Left cardiac atrium (tissue), 4 donors: ENCODE measurements at regions not wholly inside any gene's neighbourhood (a gene's known extent, or its start where the extent isn't known, plus 50 kb on each side); places are given as distances from the start of the nearest gene placed in this dataset.
A peak's percentile ranks its signal among the peaks of the same experiment; 100 is the strongest.
"Not testable (repeated sequence)": the region's sequence is repeated elsewhere in the genome, so short reads cannot be mapped to it uniquely, and the experiment has no call there.

Experiments
- ATAC-seq, 2 donors: fragments of 200-7000 bp; cut with Tn5 transposase; one replicate each; pipeline ENCODE4 v1.9.1; 2020; ENCODE audit warnings: mild to moderate bottlenecking in 2 of 2, moderate library complexity in 2 of 2
- DNase-seq: peaks from one replicate; pipeline ENCODE4 v3.0.0-alpha.2; 2020
- intact Hi-C, 2 donors: fragments of 100-400 bp; cut with DNase I; formaldehyde crosslinking; loops; one replicate each; pipeline versions ENCODE4 v1.14.1 to v1.15.1; 2022 to 2023
- donor health status: DM: no; HTN: yes; CAD: no.
- donor health status: DM: no; HTN: yes; CAD: no; lungs with severe emphysema.
- donor health status: DM: yes; HTN: yes; CAD: no.
- donor health status: Dilated cardiomyopathy.

DNA sequence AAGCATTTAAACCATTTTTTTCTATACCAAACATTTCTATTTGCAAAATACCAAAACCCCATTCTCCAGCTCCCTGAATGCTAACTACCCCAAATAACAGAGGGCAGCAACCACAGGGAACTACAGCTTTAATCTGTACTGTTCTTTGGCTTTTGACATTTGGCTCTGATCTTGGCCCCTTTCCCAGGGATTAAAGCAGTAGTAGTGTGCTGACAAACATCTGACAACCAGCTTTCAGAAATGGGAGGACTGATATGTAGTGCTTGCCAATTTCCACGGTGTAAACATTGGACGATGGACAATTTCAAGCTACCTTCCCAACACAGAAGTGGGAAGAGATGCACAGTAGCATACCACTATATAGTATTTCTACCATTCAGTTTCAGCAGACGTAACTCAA, 88.4 kb upstream of the TEAD1 start:
- DNase-seq (no peak), ATAC-seq (peak; percentile 73 to 80)
- intact Hi-C loops: no loop called here

DNA sequence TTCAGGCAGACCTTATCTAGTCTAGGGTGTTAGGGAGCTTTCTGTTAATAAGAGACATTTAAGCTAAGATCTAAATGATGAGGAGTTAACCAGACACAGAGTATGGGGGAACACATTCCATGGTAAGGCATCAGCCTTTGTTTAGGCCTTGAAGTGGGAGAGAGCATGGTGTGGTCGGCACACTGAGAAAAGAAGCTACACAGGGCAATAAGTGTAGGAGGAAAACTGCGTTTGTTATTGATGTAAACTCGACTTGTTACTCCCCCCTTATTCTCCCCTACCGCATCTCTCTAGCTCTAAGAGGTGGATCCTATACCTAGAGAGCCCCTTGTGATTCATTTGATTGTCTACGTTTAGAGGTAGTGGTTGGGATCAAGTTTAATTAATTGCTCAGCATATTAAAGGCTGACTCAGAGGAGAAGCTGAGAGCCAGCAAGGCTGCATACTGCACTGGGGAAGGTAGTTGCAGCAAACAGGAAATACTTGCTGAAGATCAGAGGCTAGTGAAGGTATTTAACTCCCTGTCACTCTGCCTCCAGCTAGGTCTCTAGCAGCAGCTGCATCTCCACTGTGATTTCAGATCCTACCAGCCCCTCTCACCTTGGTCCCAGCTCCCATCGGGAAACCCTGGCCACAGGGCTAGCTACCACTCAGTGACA, 86.8 kb upstream of the TEAD1 start:
- DNase-seq: no peak
- intact Hi-C loops: no loop called here
- peak in 1 of 2 donors; percentile 76 for ATAC-seq

DNA sequence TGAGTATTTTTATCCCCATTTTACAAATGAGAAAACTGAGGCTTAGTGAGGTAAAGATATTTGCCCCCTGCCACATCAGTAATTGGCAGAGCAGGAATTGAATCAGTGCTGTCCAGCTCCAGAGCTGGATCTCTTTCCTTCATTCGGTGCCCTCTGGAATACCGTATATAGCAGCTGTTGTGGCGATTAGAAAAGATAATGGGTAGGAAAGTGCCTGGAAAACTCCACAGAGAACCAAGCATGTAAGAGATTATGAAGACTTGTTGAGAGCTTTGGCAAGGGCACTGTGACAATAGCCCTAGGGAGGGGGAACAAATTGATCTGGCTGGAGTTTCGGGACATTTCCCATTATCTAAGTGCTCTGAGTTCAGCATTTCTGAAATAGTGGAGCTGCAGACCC, 82.5 kb upstream of the TEAD1 start:
- intact Hi-C loops: loop anchor here in 1 of 2 donors (10.0 kb wide), 1 partner anchor 177 kb away; no protein-coding TSS in a partner anchor
- ATAC-seq: peak in 1 of 2 donors; percentile 78
- no peak for DNase-seq

DNA sequence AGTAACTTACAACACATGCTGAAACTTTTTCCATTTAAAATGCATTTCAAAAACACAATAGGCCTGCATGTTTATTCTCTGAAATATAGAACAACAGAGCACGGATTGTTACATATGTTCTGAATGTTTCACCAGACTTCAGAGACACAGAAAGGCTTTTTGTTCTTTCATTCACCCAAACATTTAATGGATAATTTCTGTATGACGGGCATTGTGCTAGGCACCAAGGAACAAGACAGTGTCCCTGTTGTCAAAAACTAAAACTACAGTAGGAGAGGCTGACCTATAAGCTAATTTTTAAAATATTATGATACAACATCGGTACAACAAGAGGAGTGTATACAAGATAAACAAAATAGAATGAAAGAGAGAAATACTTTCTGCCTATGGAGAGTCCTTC, 81.9 kb upstream of the TEAD1 start:
- DNase-seq: no peak
- intact Hi-C loops: loop anchor here in 1 of 2 donors (10.0 kb wide), 1 partner anchor 177 kb away; no protein-coding TSS in a partner anchor

DNA sequence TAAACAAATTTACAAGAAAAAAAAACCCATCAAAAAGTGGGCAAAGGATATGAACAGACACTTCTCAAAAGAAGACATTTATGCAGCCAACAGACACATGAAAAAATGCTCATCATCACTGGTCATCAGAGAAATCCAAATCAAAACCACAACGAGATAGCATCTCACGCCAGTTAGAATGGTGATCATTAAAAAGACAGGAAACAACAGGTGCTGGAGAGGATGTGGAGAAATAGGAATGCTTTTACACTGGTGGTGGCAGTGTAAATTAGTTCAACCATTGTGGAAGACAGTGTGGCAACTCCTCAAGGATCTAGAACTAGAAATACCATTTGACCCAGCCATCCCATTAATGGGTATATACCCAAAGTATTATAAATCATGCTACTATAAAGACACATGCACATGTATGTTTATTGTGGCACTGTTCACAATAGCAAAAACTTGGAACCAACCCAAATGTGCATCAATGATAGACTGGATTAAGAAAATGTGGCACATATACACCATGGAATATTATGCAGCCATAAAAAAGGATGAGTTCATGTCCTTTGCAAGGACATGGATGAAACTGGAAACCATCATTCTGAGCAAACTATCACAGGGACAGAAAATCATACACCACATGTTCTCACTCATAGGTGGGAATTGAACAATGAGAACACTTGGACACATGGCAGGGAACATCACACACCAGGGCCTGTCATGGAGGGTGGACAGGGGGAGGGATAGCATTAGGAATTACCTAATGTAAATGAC, 79.0 kb upstream of the TEAD1 start:
- intact Hi-C loops: loop anchor here in 1 of 2 donors (5.0 to 10.0 kb wide), 2 partner anchors 180 to 297 kb away; no protein-coding TSS in a partner anchor
- not testable (repeated sequence) for DNase-seq, ATAC-seq

More for the DNA sequence above, 81.9 kb upstream of the TEAD1 start:
- ATAC-seq: no peak

DNA sequence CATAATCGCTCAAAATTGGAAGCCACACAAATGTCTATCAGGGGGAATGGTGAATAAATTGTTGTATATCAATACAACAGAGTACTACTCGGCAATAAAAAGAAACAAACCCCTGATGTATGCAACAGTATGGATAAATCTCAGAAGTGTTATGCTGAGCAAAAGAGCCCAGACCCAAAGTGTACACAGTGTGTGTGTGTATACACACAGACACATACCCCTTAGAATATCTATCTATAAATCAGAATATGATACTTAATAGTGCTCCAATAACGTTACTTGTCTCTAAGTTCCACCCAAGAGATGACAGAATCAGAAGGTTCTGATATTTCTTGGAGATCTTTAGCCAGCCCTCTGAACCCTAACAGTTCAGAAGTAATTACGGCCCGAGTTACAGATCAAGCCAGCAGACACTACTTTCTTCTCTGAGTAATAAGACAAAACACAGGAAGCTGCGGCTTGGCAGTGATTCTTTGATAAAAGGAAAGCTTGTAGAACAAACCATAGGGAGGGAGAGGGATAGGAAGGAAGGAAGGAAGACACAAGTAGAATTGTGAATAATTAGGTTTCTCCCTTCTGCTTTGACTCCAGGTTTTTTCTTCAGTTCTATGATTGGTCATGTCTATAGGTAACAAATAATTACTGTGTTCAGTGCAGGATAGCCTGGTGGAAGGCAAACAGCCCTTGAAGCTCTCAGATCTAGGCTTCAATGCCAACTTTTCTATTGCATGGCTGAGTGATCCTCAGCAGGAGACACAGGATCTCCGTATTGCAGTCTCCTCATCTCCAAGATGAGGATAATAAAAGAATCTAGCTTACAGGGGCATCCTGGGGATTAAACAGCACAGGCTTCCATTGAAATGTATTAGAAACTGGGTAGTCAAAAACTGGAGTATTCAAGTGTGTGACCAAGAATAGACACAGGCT, 75.6 kb upstream of the TEAD1 start:
- intact Hi-C loops: loop anchor here in 1 of 2 donors (5.0 to 10.0 kb wide), 2 partner anchors 184 to 294 kb away; no protein-coding TSS in a partner anchor
- ATAC-seq (no peak), DNase-seq (no peak)

DNA sequence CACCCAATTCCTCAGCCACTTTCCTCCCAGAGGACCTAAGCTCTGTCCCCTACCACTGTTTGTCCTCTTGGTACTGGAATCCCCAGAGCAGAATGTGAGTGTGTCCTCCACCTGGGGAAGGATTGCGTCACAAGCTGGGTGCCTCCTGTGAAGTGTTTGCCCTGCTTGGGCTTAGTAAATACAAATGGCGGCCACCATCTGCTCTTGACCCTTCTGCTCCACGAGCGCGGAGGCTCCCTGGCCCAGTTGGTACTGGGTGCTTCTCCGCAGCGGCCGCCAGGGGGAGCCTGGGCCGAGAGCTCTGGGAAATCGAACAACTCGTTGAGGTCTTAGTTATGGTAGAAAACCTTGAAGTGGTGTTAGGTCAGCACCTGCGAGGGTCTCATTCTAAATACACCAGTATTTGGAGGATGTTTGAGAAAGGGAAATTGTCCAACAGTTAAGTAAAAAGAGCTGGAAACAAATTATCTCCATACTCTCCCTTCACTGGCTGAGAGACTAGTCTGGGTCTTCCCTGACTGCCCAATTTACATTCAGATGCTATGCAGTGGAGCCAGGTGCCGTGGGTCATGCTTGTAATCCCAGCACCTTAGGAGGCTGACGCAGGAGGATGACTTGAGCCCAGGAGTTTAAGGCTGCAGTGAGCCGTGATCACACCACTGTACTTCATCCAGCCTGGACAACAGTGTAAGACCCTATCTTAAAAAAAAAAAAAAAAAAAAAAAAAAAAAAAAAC, 74.6 kb upstream of the TEAD1 start:
- intact Hi-C loops: loop anchor here in 1 of 2 donors (5.0 to 10.0 kb wide), 3 partner anchors 73 to 293 kb away; partner anchors contain the start of gene TEAD1
- ATAC-seq (peak in 1 of 2 donors; percentile 66), DNase-seq (peak; percentile 46)

DNA sequence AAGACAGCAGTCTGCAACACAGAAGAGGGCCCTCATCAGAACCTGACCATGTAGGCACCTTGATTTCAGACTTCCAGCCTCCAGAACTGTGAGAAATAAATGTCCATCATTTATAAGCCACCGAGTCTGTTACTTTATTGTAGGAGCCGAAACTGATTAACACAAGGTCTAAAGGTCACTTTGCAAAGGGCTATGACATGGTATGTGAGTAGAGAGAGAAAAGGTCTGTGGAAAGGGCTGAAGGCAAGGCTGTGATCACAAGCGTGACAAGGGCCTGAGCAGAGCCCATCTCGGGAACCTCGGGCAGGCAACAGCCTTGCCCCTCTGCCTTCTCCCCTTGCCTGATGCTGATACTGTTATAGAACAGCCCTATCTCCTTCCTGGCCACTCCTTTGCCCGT, 73.4 kb upstream of the TEAD1 start:
- intact Hi-C loops: loop anchor here in 1 of 2 donors (5.0 kb wide), 1 partner anchor 71 kb away; the partner anchor contains the start of gene TEAD1
- no peak for DNase-seq
- ATAC-seq: no peak

DNA sequence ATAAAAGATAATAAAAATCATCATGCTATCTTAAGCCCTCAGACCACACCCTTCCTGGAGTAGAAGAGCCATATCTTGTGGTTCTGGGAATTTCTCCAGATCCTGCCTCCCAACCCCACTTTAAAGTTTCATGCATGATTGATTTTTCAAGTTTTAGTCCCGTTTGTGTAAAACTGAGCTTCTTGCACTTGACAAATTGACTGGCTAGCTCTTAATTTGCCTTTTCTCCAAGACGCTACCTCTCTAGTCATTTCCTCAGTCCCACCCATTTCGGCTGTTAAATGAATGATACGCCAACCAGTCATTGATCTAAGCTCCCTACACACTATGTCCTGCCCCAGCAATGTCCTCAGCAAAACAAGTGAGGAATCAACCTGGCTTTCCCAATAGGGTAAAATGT, 71.8 kb upstream of the TEAD1 start:
- intact Hi-C loops: loop anchor here in 1 of 2 donors (5.0 kb wide), 1 partner anchor 70 kb away; the partner anchor contains the start of gene TEAD1
- ATAC-seq: no peak
- no peak for DNase-seq

DNA sequence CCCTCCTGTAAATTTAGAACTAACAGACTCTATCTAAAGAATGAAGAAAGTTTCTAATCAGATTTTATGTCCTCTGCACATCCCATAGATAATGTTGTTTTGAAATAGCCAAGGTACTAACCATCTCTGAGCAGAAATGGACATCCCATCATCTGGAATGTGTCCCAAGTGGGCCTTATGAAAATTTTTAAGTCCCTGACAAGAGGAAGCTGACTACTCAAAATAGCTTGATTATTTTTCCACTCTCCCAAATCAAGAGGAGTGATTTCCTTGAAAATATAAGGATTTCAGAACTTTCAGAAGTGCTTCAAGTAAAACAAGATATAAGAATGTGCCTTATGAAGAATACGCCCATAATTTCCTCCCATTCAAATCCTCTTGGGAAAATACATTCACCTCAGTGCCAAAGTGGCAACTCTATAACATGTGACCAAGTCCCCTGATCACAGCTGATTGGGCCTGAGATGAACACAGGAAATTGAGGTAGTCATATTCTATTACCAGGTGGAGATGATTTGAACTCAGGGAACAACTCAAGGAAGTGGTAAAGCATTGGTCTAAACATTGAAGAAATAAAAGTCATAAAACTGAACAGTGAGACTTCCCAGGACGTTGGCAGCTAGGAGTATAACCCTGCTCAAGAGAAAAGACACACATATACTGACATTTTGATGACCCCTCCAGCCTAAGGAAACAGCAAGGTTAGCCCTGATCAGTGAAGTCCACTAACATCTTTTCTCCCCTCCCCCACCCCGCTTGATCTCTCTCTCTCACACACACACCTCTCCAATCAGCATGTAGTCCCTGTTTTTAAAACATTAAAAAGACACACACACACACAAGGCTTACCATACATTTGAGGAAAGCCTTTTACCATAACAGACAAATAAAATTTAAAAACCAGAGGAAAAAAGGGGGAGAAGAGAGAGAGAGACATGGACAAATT, 70.8 kb upstream of the TEAD1 start:
- intact Hi-C loops: loop anchor here in 1 of 2 donors (5.0 kb wide), 1 partner anchor 69 kb away; the partner anchor contains the start of gene TEAD1
- DNase-seq: no peak
- ATAC-seq: no peak

DNA sequence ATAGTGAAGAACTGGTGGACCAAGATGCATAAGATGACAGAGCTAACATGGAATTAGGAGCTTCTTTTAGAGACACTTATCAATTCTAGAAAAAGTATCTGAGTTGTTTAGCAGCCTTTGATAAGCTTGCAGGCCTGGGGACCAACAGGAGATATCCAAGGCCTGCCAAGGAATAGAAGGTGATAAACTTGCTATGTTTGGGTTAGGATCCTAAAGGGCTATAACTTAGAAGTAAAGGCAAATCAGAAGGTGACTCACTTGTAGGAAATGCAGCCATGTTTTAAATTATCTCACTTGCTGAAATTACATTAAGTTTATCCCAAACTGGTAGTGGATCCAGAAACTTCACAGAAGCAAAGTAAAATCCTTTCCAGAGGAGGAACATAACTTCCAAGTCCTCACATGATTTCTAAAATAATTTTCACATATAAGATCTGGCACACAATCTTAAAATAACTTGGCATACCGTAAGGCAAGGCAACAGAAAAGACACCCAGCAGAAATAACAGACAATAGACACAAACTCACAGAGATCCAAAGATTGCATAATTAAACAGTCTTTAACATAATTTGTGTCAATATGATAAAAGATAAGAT, 69.6 kb upstream of the TEAD1 start:
- intact Hi-C loops: loop anchor here in 1 of 2 donors (5.0 kb wide), 1 partner anchor 68 kb away; the partner anchor contains the start of gene TEAD1
- no peak for DNase-seq

DNA sequence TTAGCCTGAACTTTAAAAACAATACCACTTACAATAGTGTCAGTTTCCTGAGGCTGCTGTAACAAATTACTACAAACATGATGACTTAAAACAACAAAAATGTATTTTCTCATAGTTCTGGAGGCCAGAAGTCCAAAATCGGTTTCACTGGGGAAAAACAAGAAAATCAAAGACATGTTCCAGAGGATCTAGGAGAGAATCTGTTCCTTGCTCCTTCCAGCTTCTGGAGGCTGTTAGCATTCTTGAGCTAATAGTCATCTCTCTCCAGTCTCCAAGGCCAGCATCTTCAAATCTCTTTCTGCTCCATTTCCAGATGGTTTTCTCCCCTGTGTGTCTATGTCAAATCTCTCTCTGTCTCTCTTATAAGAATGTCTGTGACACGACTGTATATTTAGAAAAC, 67.6 kb upstream of the TEAD1 start:
- intact Hi-C loops: no loop called here
- DNase-seq: no peak
- peak in 1 of 2 donors; percentile 57 for ATAC-seq

More for the DNA sequence above, 69.6 kb upstream of the TEAD1 start:
- no peak for ATAC-seq

DNA sequence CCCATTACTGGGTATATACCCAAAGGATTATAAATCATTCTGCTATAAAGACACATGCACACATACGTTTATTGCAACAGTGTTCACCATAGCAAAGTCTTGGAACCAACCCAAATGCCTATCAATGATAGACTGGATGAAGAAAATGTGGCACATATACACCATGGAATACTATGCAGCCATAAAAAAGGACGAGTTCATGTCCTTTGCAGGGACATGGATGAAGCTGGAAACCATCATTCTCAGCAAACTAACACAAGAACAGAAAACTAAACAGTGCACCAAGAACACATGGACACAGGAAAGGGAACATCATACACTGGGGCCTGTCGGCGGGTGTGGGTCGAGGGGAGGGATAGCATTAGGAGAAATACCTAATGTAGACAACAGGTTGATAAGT, 65.5 kb upstream of the TEAD1 start:
- ATAC-seq, DNase-seq, intact Hi-C loops: not testable (repeated sequence)

DNA sequence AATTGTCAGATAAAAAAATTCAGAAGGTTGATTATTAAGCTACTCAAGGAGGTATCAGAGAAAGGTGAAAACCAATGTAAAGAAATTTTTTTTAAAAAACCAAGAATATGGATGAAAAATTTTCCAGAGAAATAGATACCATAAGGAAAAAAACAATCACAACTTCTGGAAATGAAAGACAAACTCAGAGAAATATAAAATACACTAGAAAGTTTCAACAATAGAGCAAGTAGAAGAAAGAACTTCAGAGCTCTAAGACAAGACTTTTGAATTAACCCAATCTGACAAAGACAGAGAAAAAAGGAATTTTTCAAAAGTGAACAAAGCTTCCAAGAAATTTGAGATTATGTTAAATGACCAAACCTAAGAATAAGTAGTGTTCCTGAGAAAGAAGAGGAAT, 62.9 kb upstream of the TEAD1 start:
- no peak for DNase-seq
- intact Hi-C loops: no loop called here
- no peak for ATAC-seq

DNA sequence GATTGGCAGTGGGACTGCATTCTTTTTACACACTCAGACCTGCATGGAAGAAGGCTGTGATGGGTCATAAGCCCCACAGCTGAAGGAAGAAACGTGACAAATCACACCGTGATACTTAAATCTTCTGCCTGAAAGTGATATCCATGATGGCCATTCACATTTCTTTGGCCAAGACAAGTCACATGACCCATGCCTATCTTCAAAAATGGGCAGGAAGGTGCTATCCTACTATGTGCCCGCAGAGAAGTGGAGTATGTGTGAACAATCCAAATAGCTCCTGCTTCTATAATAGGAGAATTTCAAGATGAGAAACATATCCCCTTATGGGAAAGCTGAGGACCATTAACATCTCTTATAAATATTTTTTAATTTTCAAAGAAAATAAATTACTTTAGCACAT, 56.6 kb upstream of the TEAD1 start:
- ATAC-seq (no peak), DNase-seq (no peak)
- intact Hi-C loops: no loop called here

DNA sequence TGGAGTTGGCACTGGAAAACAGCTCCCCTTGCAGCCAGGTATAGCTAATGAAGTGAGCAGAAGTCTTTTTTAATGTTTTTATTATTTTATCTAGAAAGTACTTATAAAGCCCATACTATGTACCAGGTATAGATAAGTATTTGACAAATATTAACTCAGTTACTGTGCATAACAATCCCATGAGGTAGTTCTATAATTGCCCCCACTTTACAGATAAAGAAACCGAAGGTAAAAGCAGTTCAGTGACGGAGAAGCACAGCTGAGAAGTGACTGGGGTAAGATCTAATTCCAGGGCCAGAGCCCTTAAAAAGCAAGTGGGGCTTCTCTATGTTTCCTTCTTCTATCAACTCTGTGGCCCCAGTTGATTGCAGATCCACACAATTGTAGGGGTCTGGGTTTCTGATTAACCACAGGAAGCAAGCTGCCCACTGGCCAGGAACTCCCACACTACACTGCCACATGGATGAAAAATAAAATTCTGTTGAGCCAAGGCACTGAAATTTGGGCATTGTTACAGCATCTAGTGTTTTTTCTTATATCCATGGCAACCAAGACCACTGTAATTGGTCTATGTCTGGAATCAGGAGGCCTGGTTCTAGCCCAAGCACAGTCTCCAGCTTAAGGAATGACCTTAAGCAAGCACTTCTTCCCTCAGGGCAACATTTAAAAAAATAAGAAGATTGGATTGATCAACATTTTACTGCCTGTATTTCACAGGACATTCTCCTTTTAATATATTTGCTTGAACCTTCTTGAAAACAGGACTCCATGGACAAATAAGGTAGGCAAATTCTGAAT, 55.3 kb upstream of the TEAD1 start:
- intact Hi-C loops: no loop called here
- DNase-seq: no peak
- ATAC-seq: no peak
